Fibroblast of lung (primary cell): ENCODE measurements at regions not wholly inside any gene's neighbourhood (a gene's known extent, or its start where the extent isn't known, plus 50 kb on each side); places are given as distances from the start of the nearest gene placed in this dataset.

Experiments used
- EZH2 ChIP-seq: IDR thresholded peaks from 2 replicates; pipeline ENCODE4 v1.5.1; 2012; ENCODE audit warnings: low read length, control low read depth, mild to moderate bottlenecking; ENCODE audit errors: missing control alignments
- TF ChIP-seq, protein P1 (sequence below), 2 donors: IDR thresholded peaks in 1 of 2; conservative IDR thresholded peaks in 1 of 2; 1 replicate in 1 of 2; 2 replicates in 1 of 2; pipeline ENCODE4 v1.5.1; 2011 to 2012; ENCODE audit warnings: low read length in 2 of 2, control low read depth in 1 of 2, inconsistent platforms in 1 of 2, low read depth in 1 of 2, mild to moderate bottlenecking in 1 of 2

DNA sequence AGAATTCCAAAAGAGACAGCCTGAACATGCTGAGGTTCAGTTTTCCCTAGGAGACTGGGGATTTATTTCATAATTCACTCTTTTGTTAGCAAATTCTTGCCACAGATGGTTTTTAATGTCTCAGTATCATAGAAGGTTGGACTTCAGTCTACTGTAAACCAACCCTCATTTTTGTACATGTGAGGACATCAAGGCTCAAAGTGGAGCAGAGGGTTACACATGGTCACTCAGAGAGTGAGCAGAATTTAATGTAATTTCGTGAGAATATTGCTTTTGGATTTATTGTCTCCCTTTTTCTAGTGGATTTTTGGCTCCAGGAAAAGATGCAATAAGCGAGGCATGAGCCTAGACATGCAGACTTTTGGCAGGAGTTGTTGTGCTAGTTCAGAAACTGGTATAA, 210.8 kb upstream of the JUN start:
- TF ChIP-seq, protein P1, sequence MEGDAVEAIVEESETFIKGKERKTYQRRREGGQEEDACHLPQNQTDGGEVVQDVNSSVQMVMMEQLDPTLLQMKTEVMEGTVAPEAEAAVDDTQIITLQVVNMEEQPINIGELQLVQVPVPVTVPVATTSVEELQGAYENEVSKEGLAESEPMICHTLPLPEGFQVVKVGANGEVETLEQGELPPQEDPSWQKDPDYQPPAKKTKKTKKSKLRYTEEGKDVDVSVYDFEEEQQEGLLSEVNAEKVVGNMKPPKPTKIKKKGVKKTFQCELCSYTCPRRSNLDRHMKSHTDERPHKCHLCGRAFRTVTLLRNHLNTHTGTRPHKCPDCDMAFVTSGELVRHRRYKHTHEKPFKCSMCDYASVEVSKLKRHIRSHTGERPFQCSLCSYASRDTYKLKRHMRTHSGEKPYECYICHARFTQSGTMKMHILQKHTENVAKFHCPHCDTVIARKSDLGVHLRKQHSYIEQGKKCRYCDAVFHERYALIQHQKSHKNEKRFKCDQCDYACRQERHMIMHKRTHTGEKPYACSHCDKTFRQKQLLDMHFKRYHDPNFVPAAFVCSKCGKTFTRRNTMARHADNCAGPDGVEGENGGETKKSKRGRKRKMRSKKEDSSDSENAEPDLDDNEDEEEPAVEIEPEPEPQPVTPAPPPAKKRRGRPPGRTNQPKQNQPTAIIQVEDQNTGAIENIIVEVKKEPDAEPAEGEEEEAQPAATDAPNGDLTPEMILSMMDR (conservative IDR thresholded peaks at IDR 0.05 in 1 of 2, IDR thresholded peaks at IDR 0.05 in 1 of 2; ENCODE audit: low read depth in 1 of 2, low read length in 2 of 2) = no peak
- TF ChIP-seq EZH2 = no peak
